Type B pancreatic cell (in vitro differentiated cells): ENCODE measurements at regions not wholly inside any gene's neighbourhood (a gene's known extent, or its start where the extent isn't known, plus 50 kb on each side); places are given as distances from the start of the nearest gene placed in this dataset.
"Not testable (repeated sequence)": the region's sequence is repeated elsewhere in the genome, so short reads cannot be mapped to it uniquely, and the experiment has no call there.

Experiments
- DNase-seq: peaks from one replicate; pipeline ENCODE4 v3.0.0; 2021; ENCODE audit warnings: mixed read lengths; ENCODE audit not compliant: unreplicated experiment; ENCODE audit errors: extremely low spot score
- H3K27ac Mint-ChIP-seq: 2 replicates; pipeline ENCODE4 v1.8.0; 2021; ENCODE audit warnings: mild to moderate bottlenecking, mixed read lengths
- H3K27me3 Mint-ChIP-seq: 2 replicates; pipeline ENCODE4 v1.8.0; 2021; ENCODE audit warnings: mixed read lengths
- H3K36me3 Mint-ChIP-seq: 2 replicates; pipeline ENCODE4 v1.8.0; 2021; ENCODE audit warnings: mixed read lengths
- H3K4me1 Mint-ChIP-seq: one replicate; pipeline ENCODE4 v1.8.0; 2021; ENCODE audit warnings: mixed read lengths; ENCODE audit not compliant: unreplicated experiment
- H3K4me3 Mint-ChIP-seq: 2 replicates; pipeline ENCODE4 v1.8.0; 2021; ENCODE audit warnings: mild to moderate bottlenecking, mixed read lengths
- H3K9me3 Mint-ChIP-seq: 2 replicates; pipeline ENCODE4 v1.8.0; 2021; ENCODE audit warnings: mixed read lengths
- CTCF ChIP-seq: fragments of 200-600 bp; sonication (generic); conservative IDR thresholded peaks from 2 replicates; pipeline ENCODE4 v1.5.0; 2021; ENCODE audit warnings: antibody characterized with exemption, mild to moderate bottlenecking

GRCh38 chr18:78480262-78481054, 499.2 kb upstream of the SALL3 start:
- Mint-ChIP-seq H3K27me3 (peaks cover 4% of the 10 kb centered on the region), H3K36me3 (no peaks in the 10 kb centered on the region)

GRCh38 chr18:78482378-78482777, 497.2 kb upstream of the SALL3 start:
- DNase-seq: no peak
- no peak for TF ChIP-seq CTCF
- no peak overlapping the region for H3K27ac Mint-ChIP-seq
- no peaks in the 10 kb centered on the region for H3K4me1 Mint-ChIP-seq
- no peaks in the 10 kb centered on the region for H3K36me3 Mint-ChIP-seq
- peaks cover 4% of the 10 kb centered on the region for H3K27me3 Mint-ChIP-seq
- no peak overlapping the region for H3K4me3 Mint-ChIP-seq
- H3K9me3 Mint-ChIP-seq: no peaks in the 10 kb centered on the region

More at GRCh38 chr18:78480262-78481054, 499.2 kb upstream of the SALL3 start:
- no peak for DNase-seq
- TF ChIP-seq CTCF: no peak
- Mint-ChIP-seq H3K27ac (no peak overlapping the region), H3K4me3 (no peak overlapping the region), H3K4me1 (no peaks in the 10 kb centered on the region), H3K9me3 (no peaks in the 10 kb centered on the region)

GRCh38 chr18:78487649-78488048, 492.0 kb upstream of the SALL3 start:
- Mint-ChIP-seq H3K36me3 (no peaks in the 10 kb centered on the region), H3K27ac (no peak overlapping the region), H3K9me3 (peaks cover 4% of the 10 kb centered on the region), H3K4me3 (no peak overlapping the region), H3K27me3 (peaks cover 7% of the 10 kb centered on the region), H3K4me1 (no peaks in the 10 kb centered on the region)
- no peak for TF ChIP-seq CTCF
- DNase-seq: no peak

GRCh38 chr18:78492064-78492812, 487.4 kb upstream of the SALL3 start:
- no peak for TF ChIP-seq CTCF
- Mint-ChIP-seq H3K4me1 (no peaks in the 10 kb centered on the region), H3K27me3 (peaks cover 2% of the 10 kb centered on the region), H3K36me3 (no peaks in the 10 kb centered on the region), H3K9me3 (peaks cover 4% of the 10 kb centered on the region), H3K27ac (no peak overlapping the region), H3K4me3 (no peak overlapping the region)
- DNase-seq: no peak

GRCh38 chr18:78492813-78493371, 486.7 kb upstream of the SALL3 start:
- TF ChIP-seq CTCF: no peak
- Mint-ChIP-seq H3K4me1 (no peaks in the 10 kb centered on the region), H3K4me3 (no peak overlapping the region), H3K27me3 (peaks cover 2% of the 10 kb centered on the region), H3K27ac (no peak overlapping the region), H3K36me3 (no peaks in the 10 kb centered on the region), H3K9me3 (peaks cover 4% of the 10 kb centered on the region)
- no peak for DNase-seq

- not testable (repeated sequence) for H3K9me3 Mint-ChIP-seq, H3K27ac Mint-ChIP-seq, H3K27me3 Mint-ChIP-seq, DNase-seq, H3K4me1 Mint-ChIP-seq, H3K4me3 Mint-ChIP-seq, H3K36me3 Mint-ChIP-seq
Observed at GRCh38 chr18:78493490-78493889, 486.1 kb upstream of the SALL3 start.
